ENCODE measurements at regions not wholly inside any gene's neighbourhood (a gene's known extent, or its start where the extent isn't known, plus 50 kb on each side); places are given as distances from the start of the nearest gene placed in this dataset.

GRCh38 chr14:95814363-95815225, 62.0 kb upstream of the TUNAR start:
- TF ChIP-seq CTCF (IDR thresholded peaks at IDR 0.05; ENCODE audit: poor library complexity, severe bottlenecking) (no peak), EZH2 (IDR thresholded peaks at IDR 0.05; ENCODE audit: borderline replicate concordance, insufficient read depth, low read length, poor library complexity, severe bottlenecking) (no peak), REST (IDR thresholded peaks at IDR 0.05; ENCODE audit: borderline replicate concordance) (no peak), RAD21 (conservative IDR thresholded peaks at IDR 0.05) (no peak), EP300 (conservative IDR thresholded peaks at IDR 0.05; ENCODE audit: poor library complexity, severe bottlenecking) (no peak), SMC3 (conservative IDR thresholded peaks at IDR 0.05; ENCODE audit: poor library complexity) (no peak), POLR2AphosphoS5 (IDR thresholded peaks at IDR 0.05) (no peak), TAF1 (IDR thresholded peaks at IDR 0.05; ENCODE audit: low read depth) (no peak), MXI1 (conservative IDR thresholded peaks at IDR 0.05; ENCODE audit: poor library complexity, severe bottlenecking) (no peak)

All from neural cell (in vitro differentiated cells).